ENCODE measurements at regions not wholly inside any gene's neighbourhood (a gene's known extent, or its start where the extent isn't known, plus 50 kb on each side); places are given as distances from the start of the nearest gene placed in this dataset.

- Histone ChIP-seq H3K27ac (ENCODE audit: insufficient read depth, low read depth, low read length) (no peak overlapping the region), H3K4me3 (replicated peaks in 1 of 3; ENCODE audit: insufficient read depth in 1 of 3, low read depth in 1 of 3, low read length in 3 of 3) (no peak overlapping the region), H3K27me3 (ENCODE audit: control insufficient read depth in 2 of 2, insufficient read depth in 2 of 2, low read length in 2 of 2) (no peaks in the 10 kb centered on the region), H3K9ac (replicated peaks; ENCODE audit: extremely low read depth, insufficient read depth, low read length) (no peak overlapping the region), H3K4me2 (ENCODE audit: insufficient read depth, low read length) (no peak overlapping the region), H3K9me3 (replicated peaks; ENCODE audit: control insufficient read depth, insufficient read depth, low read length) (no peaks in the 10 kb centered on the region), H3K79me2 (ENCODE audit: control insufficient read depth, insufficient read depth, low read length) (no peaks in the 10 kb centered on the region), H4K20me1 (replicated peaks; ENCODE audit: control insufficient read depth, extremely low read depth, insufficient read depth, low read length) (no peaks in the 10 kb centered on the region), H3K4me1 (ENCODE audit: control insufficient read depth, extremely low read depth, insufficient read depth, low read length) (no peaks in the 10 kb centered on the region), H3K36me3 (ENCODE audit: control insufficient read depth in 2 of 2, extremely low read depth in 1 of 2, insufficient read depth in 2 of 2, low read length in 2 of 2) (no peaks in the 10 kb centered on the region), H3K9me1 (replicated peaks; ENCODE audit: control insufficient read depth, extremely low read depth, insufficient read depth, low read length) (no peaks in the 10 kb centered on the region), H2AFZ (ENCODE audit: low read depth, low read length) (no peak overlapping the region)
- FAIRE-seq (no peak), DNase-seq (ENCODE audit: low read depth, low spot score) (no peak)
- no peak for TF ChIP-seq POLR2AphosphoS5 (IDR thresholded peaks at IDR 0.05; ENCODE audit: insufficient read depth, low read depth, low read length)
- TF ChIP-seq JUN (IDR thresholded peaks at IDR 0.05; ENCODE audit: borderline replicate concordance, insufficient read depth, insufficient read length, low read depth) = no peak
- TF ChIP-seq GATA2 (IDR thresholded peaks at IDR 0.05; ENCODE audit: insufficient read depth, insufficient read length, low read depth, low read length) = no peak
- TF ChIP-seq MYC (IDR thresholded peaks at IDR 0.05; ENCODE audit: low read depth, low read length) = no peak
- TF ChIP-seq EZH2 (IDR thresholded peaks at IDR 0.05; ENCODE audit: borderline replicate concordance, low read depth, low read length, severe bottlenecking) = no peak
- no peak for TF ChIP-seq FOS (IDR thresholded peaks at IDR 0.05; ENCODE audit: borderline replicate concordance, insufficient read depth, low read length)
- TF ChIP-seq POLR2A (IDR thresholded peaks at IDR 0.05; ENCODE audit: low read depth, low read length) = no peak
- no peak for TF ChIP-seq MAX (IDR thresholded peaks at IDR 0.05; ENCODE audit: insufficient read depth, insufficient read length)
- no peak for TF ChIP-seq CTCF (IDR thresholded peaks at IDR 0.05; ENCODE audit: extremely low read depth in 1 of 2, insufficient read depth in 1 of 2, low read depth in 1 of 2, low read length in 2 of 2)
- intact Hi-C loops (cut with micrococcal nuclease) = no loop called here
- ChIA-PET CTCF (interaction anchor here (0.8 to 5.7 kb wide), 17 partner anchors 8 to 581 kb away, joined by 3 to 93 read pairs (median 5); no protein-coding TSS in a partner anchor), POLR2A (no interaction called here)
- BruUV-seq (replicated peaks) = no TSS peak
- dilution Hi-C loops (cut with MboI; ENCODE audit: extremely low pct_ligation_motif_present, low sequenced_read_pairs) = no loop called here
Observed at GRCh38 chr15:79595306-79595705, 163.2 kb downstream of the MINAR1 start.

Data from endothelial cell of umbilical vein (primary cell).